Posterior vena cava (tissue), 2 donors: ENCODE measurements at regions not wholly inside any gene's neighbourhood (a gene's known extent, or its start where the extent isn't known, plus 50 kb on each side); places are given as distances from the start of the nearest gene placed in this dataset.

ENCODE experiments used
- DNase-seq: peaks from one replicate; pipeline ENCODE4 v3.0.0-alpha.2; 2020; ENCODE audit warnings: low spot score
- intact Hi-C, 2 donors: fragments of 100-400 bp; cut with DNase I; formaldehyde crosslinking; loops; one replicate each; pipeline versions ENCODE4 v1.14.1 to v1.14.2; 2022 to 2023
- donor health status: DM: yes; HTN: yes; CAD: no.
- donor health status: DM: yes; HTN: yes; CAD: no.

DNA sequence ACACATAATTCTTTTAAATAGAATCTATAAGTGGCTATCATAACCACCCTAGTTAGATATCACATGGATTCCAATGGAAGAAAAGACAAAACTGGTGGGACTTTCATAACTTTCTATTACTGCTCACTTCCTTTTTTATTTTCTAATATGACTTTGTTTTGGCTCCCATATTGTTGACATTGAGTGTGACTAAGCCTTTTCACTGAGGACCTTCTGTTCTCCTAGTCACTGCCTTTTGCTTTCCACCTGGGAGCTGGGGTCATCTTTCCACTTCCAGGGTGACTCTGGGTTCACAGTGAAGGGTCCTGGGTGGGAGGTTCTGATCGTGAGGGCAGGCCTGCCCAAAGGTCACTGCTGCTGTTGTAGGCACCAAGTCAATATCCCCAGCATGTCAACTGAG, 275.8 kb downstream of the TGFB2 start:
- DNase-seq = no peak
- intact Hi-C loops = no loop called here

- intact Hi-C loops = no loop called here
- DNase-seq = no peak
These were observed 278.9 kb downstream of the TGFB2 start for GRCh38 chr1:218624052-218624451.

- no peak for DNase-seq
- intact Hi-C loops = no loop called here
These were observed 280.3 kb downstream of the TGFB2 start for GRCh38 chr1:218625393-218625792.

- no peak for DNase-seq
These were observed 288.3 kb downstream of the TGFB2 start for GRCh38 chr1:218633238-218633988.

DNA sequence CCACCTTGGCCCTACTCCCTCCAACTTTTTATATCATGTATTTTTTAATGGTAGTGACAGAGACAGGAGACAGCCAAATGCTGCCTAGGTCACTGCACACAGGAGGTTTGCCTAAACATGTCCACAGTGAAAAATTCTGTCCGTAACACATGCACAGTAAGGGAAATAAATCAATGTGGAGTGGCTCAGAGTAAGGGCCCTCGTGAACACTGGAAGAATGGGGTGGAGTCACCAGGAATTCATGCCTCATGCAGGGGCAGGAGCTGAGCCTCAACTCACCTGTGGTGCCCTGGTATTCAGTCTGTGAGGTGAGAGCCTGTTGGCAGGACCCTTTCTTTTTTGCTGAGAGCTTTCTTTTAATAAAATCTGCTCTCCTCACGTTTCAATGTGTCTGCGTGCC, 289.1 kb downstream of the TGFB2 start:
- DNase-seq = no peak
- intact Hi-C loops = no loop called here

More at GRCh38 chr1:218633238-218633988, 288.3 kb downstream of the TGFB2 start:
- intact Hi-C loops = no loop called here

DNA sequence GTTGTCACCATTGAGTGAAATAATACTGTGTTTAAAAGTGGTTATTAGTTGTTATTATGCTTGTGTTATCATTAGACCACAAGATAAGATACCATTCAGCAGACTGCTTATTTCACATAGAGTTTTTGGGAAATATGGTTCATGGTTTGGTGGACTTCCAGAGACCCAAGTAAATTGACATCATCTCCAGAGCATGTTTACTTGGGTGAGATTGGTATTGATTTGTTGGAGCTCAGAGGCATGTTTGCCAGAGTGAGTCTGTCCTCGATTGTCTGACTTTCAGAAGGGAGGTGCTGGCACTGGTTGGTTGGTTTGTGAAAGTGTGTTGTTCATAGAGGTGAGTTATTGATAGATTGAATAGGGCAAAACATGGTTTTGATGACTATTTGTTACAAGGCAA, 291.4 kb downstream of the TGFB2 start:
- intact Hi-C loops = no loop called here

GRCh38 chr1:218640173-218640572, 295.0 kb downstream of the TGFB2 start:
- intact Hi-C loops = no loop called here
- DNase-seq = no peak

More for the DNA sequence above, 291.4 kb downstream of the TGFB2 start:
- DNase-seq = no peak

DNA sequence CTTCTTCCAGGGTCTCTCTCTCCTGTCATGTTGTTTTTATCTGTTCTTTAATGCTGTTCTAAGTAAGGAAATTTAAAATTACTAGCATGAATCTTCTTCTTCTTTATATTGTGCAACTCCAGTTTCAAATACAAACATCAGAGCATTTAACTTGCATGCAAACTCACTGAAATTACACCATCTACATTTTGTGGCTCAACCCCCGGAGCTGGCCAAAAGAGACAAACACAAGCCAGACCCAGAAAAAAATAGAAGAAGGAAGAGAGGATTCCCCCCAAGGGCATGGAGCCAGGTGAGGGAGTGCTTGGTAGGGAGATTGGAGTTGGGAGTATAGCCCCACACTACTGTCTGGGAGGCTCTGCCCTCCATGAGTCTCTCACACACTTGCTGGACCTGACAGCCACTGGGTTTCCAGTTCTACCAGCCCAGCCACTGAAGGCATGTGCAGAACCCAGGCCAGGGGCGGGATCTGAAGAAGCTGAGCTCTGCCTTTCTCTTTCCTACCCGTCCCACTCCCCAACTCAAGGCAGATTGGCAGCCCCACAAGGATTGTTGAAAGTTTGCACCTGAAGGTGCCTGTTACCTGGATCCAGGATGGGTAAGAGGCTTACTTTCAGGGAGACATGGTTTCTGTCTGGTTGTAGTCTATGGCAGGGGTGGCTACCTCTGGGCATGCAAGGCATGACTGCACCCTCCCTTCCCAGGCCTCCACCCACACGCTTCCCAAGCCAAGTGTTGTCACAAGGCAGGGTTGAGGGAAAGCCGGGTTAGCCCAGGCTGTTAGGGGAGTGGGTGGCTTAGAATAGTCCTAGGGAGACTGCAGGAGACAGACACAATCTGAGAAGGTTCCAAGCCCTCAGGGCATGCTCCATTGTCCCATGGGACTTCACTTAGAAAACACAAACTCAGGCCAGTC, 297.2 kb downstream of the TGFB2 start:
- DNase-seq = no peak
- intact Hi-C loops = no loop called here

DNA sequence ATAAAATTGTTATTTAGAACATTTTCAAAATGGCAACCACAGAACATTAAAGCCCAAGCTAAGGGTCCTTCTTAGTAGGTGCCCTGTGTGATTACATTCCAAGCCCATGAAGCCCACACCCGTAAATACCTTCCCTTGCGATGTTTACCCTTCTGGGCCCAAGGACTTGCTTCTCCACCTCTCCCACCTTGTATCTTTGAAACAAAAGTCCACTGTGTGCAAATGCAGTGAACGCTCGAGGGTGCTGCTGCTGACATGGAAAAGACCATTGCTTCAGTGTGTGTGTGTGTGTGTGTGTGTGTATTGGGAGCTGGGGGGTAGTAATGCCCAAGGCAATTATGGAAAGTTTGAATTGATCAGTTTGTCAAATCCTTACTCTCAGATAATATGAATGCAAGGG, 298.1 kb downstream of the TGFB2 start:
- no peak for DNase-seq
- intact Hi-C loops = no loop called here

DNA sequence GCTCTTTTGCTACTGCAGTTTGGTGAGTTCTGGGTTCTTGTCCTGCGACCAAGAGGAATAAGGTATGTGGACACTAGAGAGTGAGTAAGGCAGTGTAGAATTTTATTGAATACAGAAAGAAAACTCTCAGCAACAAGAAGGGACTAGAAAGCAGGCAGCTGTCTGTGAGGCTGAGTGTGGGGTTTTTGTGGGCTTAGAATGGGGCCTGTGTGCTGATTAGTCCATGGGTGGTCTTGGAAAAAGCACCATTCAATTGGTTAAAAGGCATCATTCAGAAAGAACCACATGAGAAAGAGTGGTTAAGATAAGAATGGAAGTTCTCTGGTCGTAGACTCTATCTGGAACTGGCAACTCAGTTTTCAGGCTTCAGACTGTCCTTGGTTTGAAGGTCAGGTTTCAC, 298.8 kb downstream of the TGFB2 start:
- no peak for DNase-seq
- intact Hi-C loops = no loop called here

- intact Hi-C loops = no loop called here
- no peak for DNase-seq
These were observed 301.2 kb downstream of the TGFB2 start for GRCh38 chr1:218646288-218646687.

DNA sequence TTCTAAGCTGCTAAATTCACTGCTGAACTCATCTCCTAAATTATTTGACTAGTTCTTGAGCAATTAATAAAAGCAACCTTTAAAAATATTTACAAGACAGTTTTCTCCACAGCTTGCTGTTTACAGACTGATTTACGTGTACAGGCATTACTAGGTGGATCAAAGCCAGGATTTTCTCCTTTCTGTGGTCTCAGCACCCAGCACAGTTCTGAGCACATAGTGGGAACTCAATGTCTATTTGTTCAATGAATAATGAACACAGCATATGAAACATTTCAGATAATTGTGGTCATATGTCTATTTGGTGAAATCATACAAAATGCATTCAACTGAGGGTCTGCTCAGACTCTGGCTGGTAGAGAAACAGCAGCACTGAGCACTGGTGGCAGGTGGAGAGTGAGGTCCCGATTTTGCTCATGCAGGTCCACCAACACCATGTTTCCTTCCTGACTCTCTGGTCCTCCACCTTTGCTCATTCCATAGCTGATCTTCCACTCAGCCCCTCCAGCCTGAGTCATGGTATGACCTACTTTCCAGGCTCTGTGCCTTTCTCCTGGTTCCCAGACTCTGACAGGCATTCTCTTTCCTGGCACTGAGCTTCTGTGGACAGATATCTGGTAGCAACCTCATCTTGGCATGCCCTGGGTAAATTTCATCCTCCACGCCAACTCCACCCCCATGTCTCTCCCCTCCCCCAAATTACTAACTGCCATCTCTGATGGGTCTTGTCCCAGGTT, 311.3 kb downstream of the TGFB2 start:
- intact Hi-C loops = no loop called here
- DNase-seq = no peak

GRCh38 chr1:218658269-218658668, 313.1 kb downstream of the TGFB2 start:
- intact Hi-C loops = no loop called here
- DNase-seq = no peak

GRCh38 chr1:218658899-218659298, 313.8 kb downstream of the TGFB2 start:
- DNase-seq = no peak
- intact Hi-C loops = no loop called here

DNA sequence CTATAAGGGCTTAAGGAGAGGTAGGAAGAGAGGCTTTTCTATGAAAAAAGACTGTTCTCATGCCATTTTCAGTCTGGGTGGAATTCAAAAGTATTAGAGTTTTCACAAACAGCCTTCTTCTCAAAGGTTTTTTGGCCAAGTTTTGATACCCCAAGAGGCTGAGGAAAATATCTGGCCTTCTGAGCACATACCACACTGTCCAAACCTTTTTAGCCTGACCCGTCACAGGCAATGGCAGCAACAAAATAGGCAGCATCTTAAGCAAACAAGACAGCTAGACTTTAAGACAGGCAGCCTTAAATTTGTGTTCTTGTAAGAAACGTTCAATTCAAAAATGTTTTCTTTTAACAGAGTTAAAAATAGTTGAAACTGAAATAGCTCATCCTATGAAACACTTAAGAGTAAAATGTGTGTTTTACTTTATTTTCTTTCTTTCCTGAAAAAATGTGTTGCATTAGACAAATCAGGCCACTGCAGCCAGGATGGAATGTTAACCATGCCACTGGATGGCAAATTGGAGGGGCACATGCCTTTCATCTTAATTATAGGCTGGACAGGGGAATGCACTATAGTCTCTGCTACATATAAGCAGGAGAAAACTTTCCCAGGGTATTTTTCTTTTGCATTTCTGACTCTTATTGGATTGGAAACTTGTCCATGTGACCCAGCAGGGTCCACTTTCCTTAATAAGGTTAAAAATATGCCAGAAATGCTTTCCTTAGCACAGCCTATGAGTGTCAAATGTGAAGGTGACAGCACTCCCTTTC, 315.0 kb downstream of the TGFB2 start:
- intact Hi-C loops = loop anchor here in 1 of 2 donors (10.0 kb wide), 1 partner anchor 315 kb away; the partner anchor contains the start of gene TGFB2
- DNase-seq = no peak

DNA sequence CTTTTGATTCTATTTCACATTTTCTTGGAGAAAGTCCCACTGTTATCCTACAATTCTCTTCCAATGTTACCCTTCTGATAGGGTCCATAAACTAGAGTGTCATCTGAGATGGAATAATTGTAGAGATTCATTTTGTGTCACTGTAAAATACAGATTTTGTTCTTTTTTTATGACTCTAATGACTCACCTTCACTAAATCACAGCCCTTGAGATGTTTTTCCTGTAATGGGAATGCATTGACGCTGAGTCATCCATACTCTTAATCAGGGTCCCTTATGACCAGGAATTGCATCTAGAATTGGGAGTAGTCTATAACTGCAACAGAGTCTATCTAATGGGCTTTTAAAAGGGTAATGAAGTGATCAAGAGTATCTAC, 315.5 kb downstream of the TGFB2 start:
- intact Hi-C loops = loop anchor here in 1 of 2 donors (10.0 kb wide), 1 partner anchor 316 kb away; the partner anchor contains the start of gene TGFB2
- no peak for DNase-seq

DNA sequence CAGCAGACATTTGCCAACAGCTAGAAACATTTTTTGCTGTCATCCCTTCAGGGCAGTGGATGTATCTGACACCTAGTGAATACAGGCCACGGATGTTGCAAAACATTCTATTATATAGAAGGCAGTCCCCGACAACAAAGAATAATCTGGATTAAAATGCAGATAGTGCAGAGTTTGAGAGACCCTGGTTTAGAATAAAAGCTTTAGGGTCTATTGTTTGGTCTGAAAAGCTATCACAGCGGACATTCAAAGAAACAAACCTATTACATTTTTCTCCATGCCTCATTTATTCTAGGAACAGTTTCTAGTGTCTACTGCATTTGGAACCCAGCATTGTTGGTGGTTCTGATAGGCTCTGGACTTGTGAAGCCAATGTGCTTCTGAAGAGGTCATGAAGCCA, 316.3 kb downstream of the TGFB2 start:
- no peak for DNase-seq
- intact Hi-C loops = loop anchor here in 1 of 2 donors (10.0 kb wide), 1 partner anchor 317 kb away; the partner anchor contains the start of gene TGFB2

DNA sequence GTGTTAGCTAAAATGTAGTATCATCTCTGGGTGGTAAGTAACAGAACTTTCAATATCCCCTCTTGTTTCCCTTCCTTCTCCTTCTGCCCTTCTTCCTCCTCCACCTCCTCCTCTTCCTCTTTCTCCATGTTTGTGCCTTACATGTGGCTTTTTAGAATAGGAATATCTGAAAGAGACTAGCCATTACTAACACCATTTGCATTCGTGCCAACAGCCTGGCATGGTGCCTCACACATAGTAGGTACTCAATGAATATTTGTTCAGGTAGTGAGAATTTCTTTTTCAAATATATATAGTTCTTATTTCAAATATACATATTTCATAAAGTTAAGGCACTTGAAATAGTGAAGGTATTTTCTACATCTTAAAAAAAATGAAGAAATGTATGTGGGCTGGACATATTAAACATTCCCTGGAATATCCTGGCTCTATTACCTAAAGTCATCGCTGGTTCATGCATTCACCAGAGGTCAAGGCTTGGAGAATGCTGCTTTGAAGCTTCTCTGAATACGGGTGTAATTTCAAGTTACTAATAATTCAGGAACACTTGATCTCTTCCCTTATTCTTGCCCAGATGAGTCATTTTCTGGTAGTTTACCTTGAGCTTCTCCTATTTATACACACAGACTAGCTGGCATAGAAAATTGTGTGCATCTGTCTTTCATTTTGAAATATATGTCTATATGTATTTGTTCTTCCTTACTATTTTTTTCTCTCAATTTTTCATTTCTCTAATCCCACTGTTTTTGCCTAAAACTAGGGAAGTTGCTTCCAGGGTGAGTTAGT, 319.4 kb downstream of the TGFB2 start:
- intact Hi-C loops = loop anchor here in 1 of 2 donors (10.0 kb wide), 1 partner anchor 320 kb away; the partner anchor contains the start of gene TGFB2
- DNase-seq = no peak
